Muscle layer of duodenum (tissue), 2 donors: ENCODE measurements at regions not wholly inside any gene's neighbourhood (a gene's known extent, or its start where the extent isn't known, plus 50 kb on each side); places are given as distances from the start of the nearest gene placed in this dataset.

Experiments
- H3K27ac ChIP-seq: one replicate; pipeline ENCODE4 v1.7.0; 2013; ENCODE audit warnings: mild to moderate bottlenecking, low read length
- H3K27me3 ChIP-seq: one replicate; pipeline ENCODE4 v1.7.0; 2013; ENCODE audit warnings: low read depth, mild to moderate bottlenecking, control low read depth, low read length
- H3K36me3 ChIP-seq, 2 donors: one replicate each; pipeline ENCODE4 v1.7.0; 2013; ENCODE audit warnings: low read length in 2 of 2, control low read depth in 1 of 2, mild to moderate bottlenecking in 1 of 2; ENCODE audit not compliant: insufficient read depth in 2 of 2, control insufficient read depth in 1 of 2
- H3K4me1 ChIP-seq, 2 donors: one replicate each; pipeline ENCODE4 v1.7.0; 2013; ENCODE audit warnings: low read length in 2 of 2, mild to moderate bottlenecking in 2 of 2, control low read depth in 1 of 2, moderate library complexity in 1 of 2; ENCODE audit not compliant: insufficient read depth in 2 of 2, control insufficient read depth in 1 of 2
- H3K4me3 ChIP-seq, 2 donors: one replicate each; pipeline ENCODE4 v1.7.0; 2013; ENCODE audit warnings: low read length in 2 of 2, low read depth in 1 of 2, mild to moderate bottlenecking in 1 of 2
- H3K9me3 ChIP-seq, 2 donors: one replicate each; pipeline ENCODE4 v1.7.0; 2013; ENCODE audit warnings: low read length in 2 of 2, control low read depth in 1 of 2, mild to moderate bottlenecking in 1 of 2; ENCODE audit not compliant: control insufficient read depth in 1 of 2
- donor health status: healthy.

DNA sequence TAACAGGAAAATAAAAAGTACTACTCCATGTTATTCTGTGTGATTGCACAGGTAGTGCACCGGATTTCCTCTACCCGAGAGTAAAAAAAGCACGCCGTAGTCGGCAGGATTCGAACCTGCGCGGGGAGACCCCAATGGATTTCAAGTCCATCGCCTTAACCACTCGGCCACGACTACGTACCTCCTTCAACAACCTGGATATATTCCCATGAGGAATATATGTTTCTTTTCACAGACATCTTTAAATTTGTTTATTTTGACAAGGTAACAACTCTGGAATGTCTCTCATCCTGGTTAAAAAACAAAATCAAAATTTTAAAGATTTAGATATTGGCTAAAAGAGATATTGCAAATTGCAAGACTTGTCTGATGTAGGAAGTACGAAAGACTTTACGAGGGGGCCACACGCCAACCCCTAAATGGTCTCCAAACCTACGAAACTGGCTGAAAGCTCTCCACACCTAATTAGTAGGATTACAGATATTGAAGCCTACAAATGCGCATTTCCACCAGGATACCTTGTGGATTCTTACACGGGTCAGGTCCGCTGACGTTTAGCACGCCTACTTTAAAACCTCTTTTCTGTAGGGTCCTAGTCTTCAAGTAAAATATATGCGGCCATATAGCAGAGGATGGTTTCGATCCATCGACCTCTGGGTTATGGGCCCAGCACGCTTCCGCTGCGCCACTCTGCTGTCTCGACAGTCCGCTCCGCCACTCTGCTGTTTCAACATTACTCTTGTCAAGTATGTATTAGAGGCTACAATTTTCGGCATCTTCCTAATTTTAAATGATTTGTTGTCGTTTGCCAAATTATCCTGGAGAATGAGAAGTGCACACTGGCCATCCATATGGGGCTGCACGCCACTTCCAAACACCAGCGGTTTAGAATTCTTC is 52.2 kb upstream of the BTN3A2 start:
- Histone ChIP-seq H3K9me3 (no peaks in the 10 kb centered on the region), H3K27ac (peak overlapping the region; percentile 26), H3K27me3 (no peaks in the 10 kb centered on the region), H3K4me1 (peaks cover 0 to 9% of the 10 kb centered on the region in 2 donors), H3K36me3 (no peaks in the 10 kb centered on the region), H3K4me3 (peak overlapping the region; percentile 52 to 87)
